Panc1 (cell line): ENCODE measurements at regions not wholly inside any gene's neighbourhood (a gene's known extent, or its start where the extent isn't known, plus 50 kb on each side); places are given as distances from the start of the nearest gene placed in this dataset.

Source experiments
- ATAC-seq: fragments of 200-7000 bp; cut with Tn5 transposase; 2 replicates; pipeline ENCODE4 v1.9.1; 2020; ENCODE audit warnings: mild to moderate bottlenecking, moderate library complexity
- BruUV-seq: library from RNA; stranded (reverse); fragments of 400-500 nt; replicated peaks from 2 replicates; lab custom pipeline; 2021; lab: Mats Ljungman, UMichigan
- CTCF ChIA-PET: fragments of 300-600 bp; sonication (Branson Sonifier 250); formaldehyde crosslinking; loops from one replicate; lab custom pipeline; 2022; ENCODE audit warnings: antibody characterized with exemption; lab: Charles Lee
- POLR2A ChIA-PET: fragments of 300-600 bp; sonication (Branson Sonifier 250); formaldehyde crosslinking; loops from one replicate; lab custom pipeline; 2022; ENCODE audit warnings: antibody characterized with exemption; lab: Charles Lee
- DNase-seq: peaks from one replicate; pipeline ENCODE4 v3.0.0-alpha.2; 2010; ENCODE audit warnings: low read depth, low spot score
- H3K27ac ChIP-seq: 2 replicates; pipeline ENCODE4 v1.5.1; 2011; ENCODE audit warnings: mild to moderate bottlenecking, low read length, inconsistent platforms
- H3K27me3 ChIP-seq: fragments of 200-500 bp; sonication (Bioruptor generic); 2 replicates; pipeline ENCODE4 v1.6.0; 2014; ENCODE audit warnings: low read length, inconsistent platforms; ENCODE audit not compliant: control insufficient read depth, insufficient read depth
- H3K36me3 ChIP-seq: fragments of 200-500 bp; sonication (Bioruptor generic); 2 replicates; pipeline ENCODE4 v1.5.1; 2014; ENCODE audit warnings: inconsistent platforms, mild to moderate bottlenecking, low read length, moderate library complexity; ENCODE audit not compliant: control insufficient read depth, insufficient read depth
- H3K4me1 ChIP-seq: 2 replicates; pipeline ENCODE4 v1.5.1; 2011; ENCODE audit warnings: inconsistent platforms, mild to moderate bottlenecking, low read length, moderate library complexity; ENCODE audit not compliant: control insufficient read depth, insufficient read depth
- H3K4me3 ChIP-seq, 2 experiments: 2 replicates each; pipeline ENCODE4 v1.5.1; 2011 to 2012; ENCODE audit warnings: low read depth in 2 of 2, low read length in 2 of 2, mild to moderate bottlenecking in 2 of 2, inconsistent platforms in 1 of 2, moderate library complexity in 1 of 2
- H3K9me3 ChIP-seq: fragments of 200-500 bp; sonication (Bioruptor generic); 2 replicates; pipeline ENCODE4 v1.5.1; 2014; ENCODE audit warnings: low read depth, mild to moderate bottlenecking, inconsistent platforms, low read length, moderate library complexity; ENCODE audit not compliant: control insufficient read depth, insufficient read depth
- CTCF ChIP-seq: fragments of 450-650 bp; IDR thresholded peaks from 2 replicates; pipeline ENCODE4 v1.5.1; 2017; ENCODE audit warnings: mild to moderate bottlenecking
- POLR2AphosphoS5 ChIP-seq: IDR thresholded peaks from 2 replicates; pipeline ENCODE4 v1.6.1; 2012; ENCODE audit warnings: mild to moderate bottlenecking, low read depth, low read length, moderate library complexity
- REST ChIP-seq, 2 experiments: IDR thresholded peaks; 2 replicates each; pipeline ENCODE4 v1.6.1; 2011 to 2012; ENCODE audit warnings: low read depth in 2 of 2, control low read depth in 1 of 2, low read length in 1 of 2, mild to moderate bottlenecking in 1 of 2, moderate library complexity in 1 of 2; ENCODE audit not compliant: insufficient read depth in 1 of 2
- SIN3A ChIP-seq: IDR thresholded peaks from 2 replicates; pipeline ENCODE4 v1.6.1; 2012; ENCODE audit warnings: low read depth, mild to moderate bottlenecking, low read length, moderate library complexity, borderline replicate concordance; ENCODE audit not compliant: insufficient read depth
- TCF7L2 ChIP-seq: IDR thresholded peaks from 2 replicates; pipeline ENCODE4 v1.6.1; 2011; ENCODE audit warnings: mild to moderate bottlenecking, low read depth, low read length, inconsistent platforms
- in situ Hi-C: cut with HindIII; loops from 2 replicates; pipeline ENCODE4 v1.10.0; 2016; ENCODE audit warnings: low sequenced_read_pairs, low pct_unique_long_range_greater_than_20kb
- intact Hi-C: fragments of 100-400 bp; cut with micrococcal nuclease; formaldehyde crosslinking; loops from one replicate; pipeline ENCODE4 v1.10.0; 2022; ENCODE audit not compliant: unreplicated experiment

GRCh38 chr19:28428663-28429348 is 784.1 kb downstream of the UQCRFS1 start:
- DNase-seq: no peak
- TF ChIP-seq POLR2AphosphoS5: no peak
- TF ChIP-seq REST (IDR thresholded peaks at IDR 0.05; ENCODE audit: insufficient read depth in 1 of 2, low read depth in 2 of 2, low read length in 1 of 2): no peak
- Histone ChIP-seq H3K36me3 (no peaks in the 10 kb centered on the region), H3K9me3 (no peaks in the 10 kb centered on the region), H3K4me1 (no peaks in the 10 kb centered on the region), H3K27me3 (no peaks in the 10 kb centered on the region), H3K27ac (no peak overlapping the region), H3K4me3 (no peak overlapping the region)
- no peak for ATAC-seq
- intact Hi-C loops: no loop called here
- BruUV-seq: no TSS peak
- in situ Hi-C loops: no loop called here
- ChIA-PET CTCF (no interaction called here), POLR2A (no interaction called here)

GRCh38 chr19:28427376-28428083 is 785.4 kb downstream of the UQCRFS1 start:
- TF ChIP-seq CTCF: no peak
- TF ChIP-seq REST (IDR thresholded peaks at IDR 0.05; ENCODE audit: insufficient read depth in 1 of 2, low read depth in 2 of 2, low read length in 1 of 2): no peak
- TF ChIP-seq SIN3A: no peak
- TF ChIP-seq POLR2AphosphoS5: no peak
- no peak for TF ChIP-seq TCF7L2
- ATAC-seq: no peak
- CTCF ChIA-PET: no interaction called here
- no peak for DNase-seq
- no TSS peak for BruUV-seq
- Histone ChIP-seq H3K36me3 (no peaks in the 10 kb centered on the region), H3K9me3 (no peaks in the 10 kb centered on the region), H3K27me3 (no peaks in the 10 kb centered on the region), H3K4me1 (no peaks in the 10 kb centered on the region), H3K4me3 (no peak overlapping the region), H3K27ac (no peak overlapping the region)
- POLR2A ChIA-PET: no interaction called here
- in situ Hi-C loops: no loop called here
- intact Hi-C loops: no loop called here
